OCI-LY3 (cell line): ENCODE measurements at regions not wholly inside any gene's neighbourhood (a gene's known extent, or its start where the extent isn't known, plus 50 kb on each side); places are given as distances from the start of the nearest gene placed in this dataset.

Source experiments
- H2AFZ ChIP-seq: fragments of 200-600, 300-600 bp; shearing (Covaris generic); 2 replicates; pipeline ENCODE4 v1.6.0; 2014; ENCODE audit warnings: antibody characterized with exemption, low read depth, low read length
- H3K27ac ChIP-seq: fragments of 200-600, 300-600 bp; sonication (generic); 2 replicates; pipeline ENCODE4 v1.5.1; 2014; ENCODE audit warnings: mild to moderate bottlenecking, low read length, moderate library complexity, mixed read lengths
- H3K27me3 ChIP-seq: fragments of 200-600, 300-600 bp; sonication (generic); 2 replicates; pipeline ENCODE4 v1.6.1; 2014; ENCODE audit warnings: low read depth, low read length, mixed read lengths
- H3K36me3 ChIP-seq: fragments of 200-600, 300-600 bp; sonication (generic); replicated peaks from 2 replicates; pipeline ENCODE3; 2014; ENCODE audit warnings: low read depth, low read length, mixed read lengths
- H3K4me1 ChIP-seq: fragments of 300-600, 200-600 bp; sonication (generic); 2 replicates; pipeline ENCODE4 v1.6.1; 2014; ENCODE audit warnings: low read length, mixed read lengths
- H3K4me2 ChIP-seq: fragments of 200-600, 300-600 bp; sonication (generic); 2 replicates; pipeline ENCODE4 v1.6.1; 2014; ENCODE audit warnings: low read length, mixed read lengths
- H3K4me3 ChIP-seq: fragments of 300-600, 200-600 bp; sonication (generic); 2 replicates; pipeline ENCODE4 v1.5.1; 2014; ENCODE audit warnings: antibody characterized with exemption, mild to moderate bottlenecking, low read length, moderate library complexity
- H3K79me2 ChIP-seq: fragments of 300-600, 200-600 bp; shearing (Covaris generic); 2 replicates; pipeline ENCODE4 v1.6.1; 2014; ENCODE audit warnings: mild to moderate bottlenecking, low read length, mixed read lengths
- H3K9ac ChIP-seq: fragments of 300-600, 200-600 bp; shearing (Covaris generic); 2 replicates; pipeline ENCODE4 v1.6.0; 2014; ENCODE audit warnings: mild to moderate bottlenecking, low read length, moderate library complexity
- H3K9me3 ChIP-seq: fragments of 200-600, 300-600 bp; shearing (Covaris generic); 2 replicates; pipeline ENCODE4 v1.6.1; 2014; ENCODE audit warnings: low read length, mixed read lengths; ENCODE audit not compliant: insufficient read depth
- H4K20me1 ChIP-seq: fragments of 200-600, 300-600 bp; sonication (generic); 2 replicates; pipeline ENCODE4 v1.6.1; 2016; ENCODE audit warnings: low read length, mixed read lengths; ENCODE audit not compliant: insufficient read depth
- EZH2phosphoT487 ChIP-seq: fragments of 200-600 bp; shearing (Covaris generic); IDR thresholded peaks from 2 replicates; pipeline ENCODE4 v1.6.1; 2018; ENCODE audit warnings: antibody characterized with exemption, mixed run types, low read depth
- TF ChIP-seq, protein P1 (sequence below): fragments of 200-600, 300-600 bp; sonication (generic); IDR thresholded peaks from 2 replicates; pipeline ENCODE4 v1.5.1; 2014; ENCODE audit warnings: antibody characterized with exemption, low read length, low read depth

DNA sequence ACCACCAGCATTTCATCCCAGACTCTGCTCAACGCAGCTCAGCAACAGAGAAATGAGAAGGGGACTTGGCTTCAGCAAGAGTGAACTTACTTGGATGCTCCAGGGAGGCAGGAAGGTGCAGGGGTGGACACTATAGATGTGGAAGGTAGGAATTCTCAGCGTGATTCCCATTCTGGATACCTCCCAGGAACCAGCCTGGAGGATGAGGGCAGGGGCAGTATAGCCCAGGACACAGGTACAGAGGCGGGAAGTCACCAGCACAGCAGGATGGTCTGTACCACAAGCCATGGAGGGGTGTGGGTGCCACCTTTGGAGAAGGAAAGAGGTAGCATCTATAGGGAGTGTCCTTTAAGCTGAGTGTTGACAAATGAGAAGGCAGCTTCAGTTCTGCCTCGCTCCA, 1275.2 kb downstream of the TBC1D22A start:
- no peaks in the 10 kb centered on the region for H4K20me1 ChIP-seq
- H3K79me2 ChIP-seq = no peaks in the 10 kb centered on the region
- H3K27ac ChIP-seq = no peak overlapping the region
- H3K9me3 ChIP-seq = no peaks in the 10 kb centered on the region
- H3K36me3 ChIP-seq = no peaks in the 10 kb centered on the region
- no peaks in the 10 kb centered on the region for H3K4me1 ChIP-seq
- no peak overlapping the region for H2AFZ ChIP-seq
- no peak for TF ChIP-seq EZH2phosphoT487
- TF ChIP-seq, protein P1, sequence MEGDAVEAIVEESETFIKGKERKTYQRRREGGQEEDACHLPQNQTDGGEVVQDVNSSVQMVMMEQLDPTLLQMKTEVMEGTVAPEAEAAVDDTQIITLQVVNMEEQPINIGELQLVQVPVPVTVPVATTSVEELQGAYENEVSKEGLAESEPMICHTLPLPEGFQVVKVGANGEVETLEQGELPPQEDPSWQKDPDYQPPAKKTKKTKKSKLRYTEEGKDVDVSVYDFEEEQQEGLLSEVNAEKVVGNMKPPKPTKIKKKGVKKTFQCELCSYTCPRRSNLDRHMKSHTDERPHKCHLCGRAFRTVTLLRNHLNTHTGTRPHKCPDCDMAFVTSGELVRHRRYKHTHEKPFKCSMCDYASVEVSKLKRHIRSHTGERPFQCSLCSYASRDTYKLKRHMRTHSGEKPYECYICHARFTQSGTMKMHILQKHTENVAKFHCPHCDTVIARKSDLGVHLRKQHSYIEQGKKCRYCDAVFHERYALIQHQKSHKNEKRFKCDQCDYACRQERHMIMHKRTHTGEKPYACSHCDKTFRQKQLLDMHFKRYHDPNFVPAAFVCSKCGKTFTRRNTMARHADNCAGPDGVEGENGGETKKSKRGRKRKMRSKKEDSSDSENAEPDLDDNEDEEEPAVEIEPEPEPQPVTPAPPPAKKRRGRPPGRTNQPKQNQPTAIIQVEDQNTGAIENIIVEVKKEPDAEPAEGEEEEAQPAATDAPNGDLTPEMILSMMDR = no peak
- H3K27me3 ChIP-seq = no peaks in the 10 kb centered on the region
- H3K4me2 ChIP-seq = no peak overlapping the region
- H3K9ac ChIP-seq = no peak overlapping the region
- H3K4me3 ChIP-seq = no peak overlapping the region

DNA sequence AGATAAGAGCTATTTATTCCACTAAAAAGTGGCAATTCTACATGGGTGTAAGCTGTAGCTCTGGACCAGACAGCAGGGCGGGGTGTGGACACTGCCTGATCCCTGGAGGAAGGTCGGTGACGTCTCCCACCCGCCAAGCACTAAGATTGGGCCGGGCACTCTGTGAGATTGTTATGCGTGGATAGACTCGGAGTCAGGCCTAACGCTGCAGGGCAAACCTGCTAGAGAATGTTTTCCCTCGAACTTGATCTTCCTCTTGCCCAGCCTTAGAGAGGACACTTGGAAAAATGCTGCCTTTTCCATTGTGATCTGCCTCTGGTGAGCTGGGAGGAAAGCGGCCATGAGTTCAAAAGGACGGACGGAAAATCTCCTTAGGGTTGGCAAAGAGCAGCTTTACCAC, 1273.4 kb downstream of the TBC1D22A start:
- Histone ChIP-seq H3K27ac (no peak overlapping the region), H2AFZ (no peak overlapping the region), H3K79me2 (no peaks in the 10 kb centered on the region), H3K27me3 (no peaks in the 10 kb centered on the region), H4K20me1 (no peaks in the 10 kb centered on the region), H3K9ac (no peak overlapping the region), H3K4me3 (no peak overlapping the region), H3K9me3 (no peaks in the 10 kb centered on the region), H3K4me1 (no peaks in the 10 kb centered on the region), H3K36me3 (no peaks in the 10 kb centered on the region), H3K4me2 (no peak overlapping the region)
- TF ChIP-seq EZH2phosphoT487 = no peak
- TF ChIP-seq, protein P1 = no peak

DNA sequence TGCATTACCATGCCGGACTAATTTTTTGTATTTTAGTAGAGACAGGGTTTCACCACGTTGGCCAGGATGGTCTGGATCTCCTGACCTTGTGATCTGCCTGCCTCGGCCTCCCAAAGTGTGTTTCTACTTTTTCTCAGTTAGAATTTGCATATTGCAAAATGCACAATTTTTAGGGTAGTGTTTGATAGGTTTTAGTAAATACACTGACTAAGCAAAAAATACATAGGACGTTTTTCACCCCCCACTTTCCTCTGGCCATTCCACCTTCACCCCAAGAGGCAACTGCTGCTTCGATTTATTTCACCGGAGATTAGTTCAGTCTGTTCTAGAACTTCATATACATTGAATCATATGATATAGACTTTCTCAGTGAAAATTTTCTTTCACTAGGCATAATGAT, 1269.1 kb downstream of the TBC1D22A start:
- no peaks in the 10 kb centered on the region for H3K79me2 ChIP-seq
- H4K20me1 ChIP-seq = no peaks in the 10 kb centered on the region
- no peaks in the 10 kb centered on the region for H3K36me3 ChIP-seq
- no peak overlapping the region for H3K4me2 ChIP-seq
- no peak overlapping the region for H3K9ac ChIP-seq
- H3K9me3 ChIP-seq = no peaks in the 10 kb centered on the region
- H3K27ac ChIP-seq = no peak overlapping the region
- no peak overlapping the region for H3K4me3 ChIP-seq
- no peaks in the 10 kb centered on the region for H3K4me1 ChIP-seq
- H3K27me3 ChIP-seq = no peaks in the 10 kb centered on the region
- H2AFZ ChIP-seq = no peak overlapping the region
- no peak for TF ChIP-seq EZH2phosphoT487
- TF ChIP-seq, protein P1 = no peak

DNA sequence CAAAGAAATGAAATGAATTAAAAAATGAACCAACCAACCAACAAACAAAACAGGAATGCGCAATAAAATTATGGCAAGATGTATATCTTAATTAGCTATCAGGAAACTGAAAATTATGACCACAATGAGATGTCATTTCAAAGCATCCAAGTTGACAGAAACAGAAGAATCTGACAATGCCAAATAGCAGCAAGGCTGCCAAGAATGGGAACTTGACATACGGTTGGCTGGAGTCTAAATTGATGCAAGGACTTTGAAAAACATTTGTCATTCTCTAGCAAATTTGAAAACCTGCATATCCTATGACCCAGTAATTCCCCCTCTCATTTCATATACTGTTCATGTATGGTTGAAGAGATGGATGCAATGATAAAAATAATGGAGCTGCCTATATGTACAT, 1262.6 kb downstream of the TBC1D22A start:
- Histone ChIP-seq H3K36me3 (no peaks in the 10 kb centered on the region), H4K20me1 (no peaks in the 10 kb centered on the region)

DNA sequence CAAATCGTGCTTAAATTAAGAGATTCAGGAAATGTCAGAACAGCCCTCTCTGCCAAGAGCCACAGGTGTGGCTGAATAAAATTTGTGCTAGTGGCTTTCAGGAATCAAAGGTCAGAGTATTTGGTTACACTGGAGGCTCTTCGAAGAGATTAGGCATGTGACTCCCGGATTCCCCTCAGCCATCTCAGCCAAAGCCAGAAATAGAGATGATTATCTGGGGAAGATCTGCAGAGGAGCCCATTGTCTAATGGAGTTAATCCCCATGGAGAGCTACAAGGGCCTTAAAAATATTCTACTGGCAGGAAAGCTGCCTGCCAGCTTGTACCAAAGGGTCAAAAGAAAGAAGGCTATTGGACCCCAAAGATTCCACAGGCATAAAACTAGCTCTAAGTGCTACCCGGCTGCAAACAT, 1259.5 kb downstream of the TBC1D22A start:
- peaks cover 10% of the 10 kb centered on the region for H3K9me3 ChIP-seq
- H4K20me1 ChIP-seq = no peaks in the 10 kb centered on the region
- H3K4me3 ChIP-seq = no peak overlapping the region
- H3K27ac ChIP-seq = no peak overlapping the region
- H2AFZ ChIP-seq = no peak overlapping the region
- no peaks in the 10 kb centered on the region for H3K79me2 ChIP-seq
- H3K27me3 ChIP-seq = no peaks in the 10 kb centered on the region
- H3K4me1 ChIP-seq = no peaks in the 10 kb centered on the region
- no peaks in the 10 kb centered on the region for H3K36me3 ChIP-seq
- H3K4me2 ChIP-seq = no peak overlapping the region
- TF ChIP-seq, protein P1 = no peak
- TF ChIP-seq EZH2phosphoT487 = no peak
- no peak overlapping the region for H3K9ac ChIP-seq

More for the DNA sequence above, 1262.6 kb downstream of the TBC1D22A start:
- no peak for TF ChIP-seq EZH2phosphoT487
- no peaks in the 10 kb centered on the region for H3K27me3 ChIP-seq
- H3K79me2 ChIP-seq = no peaks in the 10 kb centered on the region
- H3K9ac ChIP-seq = no peak overlapping the region
- no peak overlapping the region for H3K4me3 ChIP-seq
- peaks cover 6% of the 10 kb centered on the region for H3K9me3 ChIP-seq
- H3K27ac ChIP-seq = no peak overlapping the region
- H2AFZ ChIP-seq = no peak overlapping the region
- H3K4me2 ChIP-seq = no peak overlapping the region
- no peaks in the 10 kb centered on the region for H3K4me1 ChIP-seq
